GM08714 (cell line): ENCODE measurements at regions not wholly inside any gene's neighbourhood (a gene's known extent, or its start where the extent isn't known, plus 50 kb on each side); places are given as distances from the start of the nearest gene placed in this dataset.

Experiments
- H3K4me3 ChIP-seq: fragments of 200-500 bp; sonication (Bioruptor generic); 2 replicates; pipeline ENCODE4 v1.5.1; 2014; ENCODE audit warnings: mild to moderate bottlenecking, low read length, inconsistent platforms
- ZNF274 ChIP-seq: IDR thresholded peaks from 2 replicates; pipeline ENCODE4 v1.6.1; 2012; ENCODE audit warnings: mild to moderate bottlenecking, low read depth, low read length

- no peak overlapping the region for H3K4me3 ChIP-seq
- TF ChIP-seq ZNF274: no peak
Observed at GRCh38 chr1:188382851-188383250, 1554.1 kb downstream of the PLA2G4A start.

DNA sequence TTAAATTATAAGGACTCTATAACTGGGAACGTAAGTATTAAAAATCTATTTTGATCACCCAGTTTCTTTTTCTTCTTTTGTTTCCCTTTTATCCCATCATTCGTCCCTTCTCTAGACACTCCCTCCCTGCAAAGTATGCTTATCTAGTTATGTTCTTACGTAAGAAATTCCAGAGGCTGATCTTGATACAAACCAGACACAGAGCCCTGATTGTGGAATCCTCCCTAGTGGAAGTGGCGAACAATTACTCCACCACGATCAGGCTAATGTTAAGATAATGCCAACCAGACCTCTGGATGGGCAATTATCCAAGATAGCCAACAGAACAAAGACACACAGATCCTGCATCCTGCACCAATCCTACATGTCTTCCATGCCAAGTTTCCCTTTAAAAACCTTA lies 1557.4 kb downstream of the PLA2G4A start:
- H3K4me3 ChIP-seq: no peak overlapping the region
- no peak for TF ChIP-seq ZNF274

DNA sequence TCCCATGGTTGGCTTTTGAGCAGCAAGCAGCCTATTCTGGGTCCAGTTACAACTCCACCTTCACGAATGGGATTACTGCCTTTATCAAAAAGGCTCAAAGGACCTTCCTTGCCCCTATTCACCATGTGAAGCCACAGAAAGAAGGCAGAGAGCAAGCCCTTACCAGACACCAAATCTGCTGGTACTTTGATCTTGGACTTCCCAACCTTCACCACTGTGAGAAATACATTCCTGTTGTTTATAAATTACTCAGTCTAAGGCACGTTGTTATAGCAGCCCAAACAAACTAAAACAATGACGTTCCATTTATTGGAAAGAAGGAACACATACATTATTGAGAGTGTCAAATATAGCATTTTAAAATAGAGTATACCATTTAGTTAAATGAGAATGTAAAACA lies 1557.9 kb downstream of the PLA2G4A start:
- H3K4me3 ChIP-seq: no peak overlapping the region
- TF ChIP-seq ZNF274: no peak

DNA sequence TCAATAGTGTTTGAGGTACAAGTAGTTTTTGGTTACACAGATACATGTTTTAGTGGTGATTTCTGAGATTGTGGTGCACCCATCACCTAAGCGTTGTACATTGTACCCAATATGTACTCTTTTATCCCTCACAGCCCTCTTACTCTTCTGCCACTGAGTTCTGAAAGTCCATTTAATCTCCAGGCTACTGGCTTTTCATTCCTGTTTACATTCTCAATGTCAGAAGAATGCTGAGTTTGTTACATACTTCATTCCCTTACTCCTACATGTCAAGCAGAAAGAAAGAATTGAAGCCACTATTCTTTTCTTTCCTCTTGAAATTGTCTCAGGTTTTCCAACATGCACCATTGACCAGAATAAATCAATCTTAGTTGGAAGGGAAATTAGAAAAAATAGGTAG lies 1565.9 kb downstream of the PLA2G4A start:
- no peak for TF ChIP-seq ZNF274
- H3K4me3 ChIP-seq: no peak overlapping the region

- H3K4me3 ChIP-seq: no peak overlapping the region
- no peak for TF ChIP-seq ZNF274
Observed at GRCh38 chr1:188397521-188397920, 1568.8 kb downstream of the PLA2G4A start.

DNA sequence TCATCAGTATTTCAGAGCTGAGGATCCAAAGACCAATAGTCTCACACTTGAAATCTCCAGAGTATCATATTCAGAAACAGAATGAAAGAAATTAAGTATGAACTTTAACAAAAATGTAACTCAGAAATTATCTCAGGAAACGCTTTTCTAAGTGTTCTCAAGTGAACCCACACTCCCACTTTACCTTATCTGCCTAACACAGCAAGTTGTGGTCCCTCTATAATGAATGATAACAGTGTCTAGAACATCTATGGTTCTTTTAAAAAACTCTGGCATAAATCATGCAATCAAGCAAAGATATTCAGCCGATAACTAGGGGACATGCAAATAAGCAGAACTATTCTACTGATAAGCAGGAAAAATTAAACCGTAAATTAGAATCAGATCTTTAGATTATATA lies 1574.2 kb downstream of the PLA2G4A start:
- no peak overlapping the region for H3K4me3 ChIP-seq
- TF ChIP-seq ZNF274: no peak

GRCh38 chr1:188406636-188407035 lies 1577.9 kb downstream of the PLA2G4A start:
- TF ChIP-seq ZNF274: no peak
- no peak overlapping the region for H3K4me3 ChIP-seq

- no peak overlapping the region for H3K4me3 ChIP-seq
- no peak for TF ChIP-seq ZNF274
Observed at GRCh38 chr1:188420177-188420576, 1591.4 kb downstream of the PLA2G4A start.

- no peak for TF ChIP-seq ZNF274
Observed at GRCh38 chr1:188423073-188423472, 1594.3 kb downstream of the PLA2G4A start.

GRCh38 chr1:188424176-188424575 lies 1595.4 kb downstream of the PLA2G4A start:
- no peak for TF ChIP-seq ZNF274
- H3K4me3 ChIP-seq: no peak overlapping the region

More at GRCh38 chr1:188423073-188423472, 1594.3 kb downstream of the PLA2G4A start:
- no peak overlapping the region for H3K4me3 ChIP-seq

GRCh38 chr1:188425687-188426086 lies 1596.9 kb downstream of the PLA2G4A start:
- no peak overlapping the region for H3K4me3 ChIP-seq
- TF ChIP-seq ZNF274: no peak

GRCh38 chr1:188426561-188426960 lies 1597.8 kb downstream of the PLA2G4A start:
- TF ChIP-seq ZNF274: no peak
- no peak overlapping the region for H3K4me3 ChIP-seq

DNA sequence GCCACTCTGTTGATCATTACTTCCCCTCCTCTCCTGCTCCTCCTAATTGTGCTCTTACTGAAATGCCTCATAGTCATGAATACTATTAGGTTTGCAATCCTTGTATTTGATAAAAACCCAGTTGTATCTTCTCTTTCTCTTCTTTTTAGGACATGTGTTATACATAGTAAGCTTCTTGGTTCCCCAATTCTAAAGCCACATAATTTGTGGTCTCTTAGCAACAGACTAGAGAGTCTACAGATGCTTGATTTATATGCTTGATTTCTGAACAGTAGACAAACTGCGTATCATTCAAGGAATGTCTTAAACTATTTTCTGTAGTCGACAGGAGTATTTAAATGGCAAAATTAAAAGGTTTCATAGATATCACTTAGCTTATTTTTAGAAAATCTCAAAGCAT lies 1598.9 kb downstream of the PLA2G4A start:
- H3K4me3 ChIP-seq: no peak overlapping the region
- no peak for TF ChIP-seq ZNF274

DNA sequence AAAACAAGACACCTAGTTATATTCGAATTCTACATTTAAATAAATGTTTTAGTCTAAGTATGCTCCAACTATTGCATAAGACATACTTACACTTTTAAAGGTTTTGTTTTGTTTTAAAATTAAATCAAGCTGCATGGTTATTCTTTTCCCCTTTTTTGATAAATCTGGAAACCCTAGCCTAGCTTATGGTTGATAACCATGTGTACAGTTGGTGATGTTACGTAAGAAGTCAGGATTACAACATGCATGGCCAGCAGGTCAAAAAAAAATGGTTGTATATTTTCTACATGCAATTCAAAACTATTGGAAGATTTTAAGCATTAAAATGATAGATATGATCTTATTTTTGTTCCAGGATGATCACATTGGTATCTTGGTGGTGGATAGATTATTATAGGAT lies 1600.6 kb downstream of the PLA2G4A start:
- TF ChIP-seq ZNF274: no peak
- H3K4me3 ChIP-seq: no peak overlapping the region

GRCh38 chr1:188432427-188432826 lies 1603.7 kb downstream of the PLA2G4A start:
- TF ChIP-seq ZNF274: no peak

DNA sequence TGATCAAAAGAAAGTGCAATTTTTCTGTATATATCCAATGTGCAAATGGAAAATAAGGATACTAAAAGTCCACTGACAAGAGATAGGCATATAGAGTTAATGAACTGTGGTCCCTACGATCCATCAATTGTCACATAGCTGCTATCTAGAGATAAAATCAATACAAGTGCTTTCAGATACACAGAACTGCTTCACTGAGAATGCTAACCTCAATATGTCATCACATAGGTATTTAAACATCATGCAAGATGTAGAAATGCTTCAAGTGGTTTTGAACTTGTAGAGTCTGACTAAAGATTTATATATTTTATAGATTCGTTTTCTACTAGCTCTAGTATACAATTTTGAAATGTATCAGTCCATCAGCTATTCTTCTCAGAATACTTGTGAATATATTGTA lies 1604.7 kb downstream of the PLA2G4A start:
- H3K4me3 ChIP-seq: no peak overlapping the region
- TF ChIP-seq ZNF274: no peak

More at GRCh38 chr1:188432427-188432826, 1603.7 kb downstream of the PLA2G4A start:
- H3K4me3 ChIP-seq: no peak overlapping the region
